ENCODE measurements at regions not wholly inside any gene's neighbourhood (a gene's known extent, or its start where the extent isn't known, plus 50 kb on each side); places are given as distances from the start of the nearest gene placed in this dataset.
A peak's percentile ranks its signal among the peaks of the same experiment; 100 is the strongest.

DNA sequence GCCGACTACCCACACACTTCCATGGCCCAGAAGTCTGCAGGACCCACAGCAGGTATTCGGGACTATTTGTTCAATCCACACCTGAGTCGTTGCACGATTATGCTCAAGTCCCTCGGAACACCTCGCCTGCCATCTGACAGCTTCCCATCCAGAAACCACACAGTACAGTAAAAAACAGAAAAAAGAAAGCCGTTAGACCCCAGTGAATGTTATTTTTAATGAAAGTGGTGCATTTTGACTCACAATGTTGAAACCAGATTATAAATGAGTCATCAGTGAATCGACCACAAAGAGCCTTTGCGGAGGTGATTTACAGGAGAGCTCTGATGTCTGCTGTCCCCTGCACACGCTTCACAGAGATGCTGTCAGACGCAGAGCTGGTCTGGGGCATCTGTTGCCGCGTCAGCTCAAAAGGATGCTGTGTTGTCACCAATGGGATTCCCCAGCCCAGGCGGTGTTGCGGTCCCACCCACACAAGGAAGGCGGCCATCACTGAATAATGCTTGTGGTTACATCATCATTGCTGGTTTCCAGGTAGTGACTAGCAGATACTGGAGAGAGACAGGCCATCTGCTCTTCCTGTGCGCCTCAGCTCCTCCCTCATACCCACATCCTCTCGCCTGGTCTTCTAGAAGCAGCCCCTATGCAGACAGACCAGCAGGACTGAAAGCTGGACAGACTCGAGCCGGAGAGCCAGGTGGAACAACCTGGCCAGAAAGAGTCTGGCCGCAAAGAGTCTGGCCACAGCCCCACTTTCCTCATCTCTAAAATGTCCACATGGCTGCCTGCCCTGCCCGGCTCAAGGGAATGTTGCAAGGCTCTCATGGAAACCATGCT lies 116.8 kb downstream of the TOMM20 start:
- peak; percentile 85 for DNase-seq (ENCODE audit: low read depth, low spot score)

DNA sequence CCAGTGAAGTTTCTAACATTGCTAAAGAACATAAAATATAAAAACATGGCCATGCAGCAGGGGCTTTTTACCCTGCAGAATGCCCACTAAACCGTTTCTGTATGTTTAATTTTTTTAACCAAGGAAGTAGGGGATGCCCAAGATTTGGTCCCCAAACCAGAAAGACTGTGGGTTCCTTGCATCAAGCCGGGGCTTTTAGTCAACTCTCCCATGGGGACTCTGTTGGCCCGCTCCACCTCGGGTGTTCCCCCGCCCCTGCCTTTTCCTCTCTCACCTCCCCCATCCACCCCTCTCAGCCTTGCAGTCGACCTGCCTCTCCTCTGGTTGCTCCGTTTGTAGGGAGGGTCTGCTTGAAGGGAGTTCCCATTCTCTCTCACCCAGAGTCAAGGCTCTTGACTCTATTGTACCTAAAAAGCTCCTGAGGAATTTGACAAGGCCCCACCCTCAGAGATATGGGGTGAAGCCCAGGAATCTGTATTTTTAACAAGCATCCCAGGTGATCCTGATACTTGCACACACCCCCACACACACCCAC lies 117.5 kb downstream of the TOMM20 start:
- peak; percentile 18 for DNase-seq (ENCODE audit: low read depth, low spot score)

DNA sequence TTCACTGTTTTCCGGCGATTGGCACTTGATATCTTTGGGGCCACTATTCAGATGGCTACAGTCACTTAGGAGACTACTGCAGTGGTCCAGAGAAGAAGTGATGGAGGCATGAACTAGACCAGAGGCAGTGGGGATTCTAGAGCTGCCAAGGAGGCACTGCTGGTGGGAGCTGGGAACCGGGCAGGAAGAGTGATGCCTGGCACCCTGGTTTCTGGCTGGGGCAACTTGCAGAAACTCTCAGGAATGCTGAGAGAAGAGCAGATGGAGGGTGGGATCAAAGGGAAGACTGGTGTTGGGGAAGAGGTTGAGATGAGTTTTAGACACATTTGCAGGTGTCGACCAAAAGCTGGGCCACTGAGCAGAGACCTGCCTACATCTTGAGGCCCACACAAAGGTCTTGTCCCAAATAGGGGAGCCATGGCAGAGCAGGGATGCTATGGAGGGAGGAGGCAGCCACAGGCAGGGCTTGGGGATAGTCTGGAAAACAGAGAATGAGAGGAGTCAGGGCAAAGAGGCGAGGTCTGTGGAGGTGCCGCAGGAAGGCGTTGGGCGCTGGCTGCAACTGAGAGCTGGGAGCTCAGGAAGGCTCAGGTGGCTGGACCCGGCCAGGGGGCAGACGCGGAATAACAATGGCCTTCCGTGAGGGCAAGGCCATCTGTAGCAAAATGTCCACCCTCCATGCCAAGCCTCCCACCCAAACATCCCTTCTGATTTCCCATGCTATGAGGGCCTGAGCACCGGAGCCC lies 118.9 kb downstream of the TOMM20 start:
- no peak for DNase-seq (ENCODE audit: low read depth, low spot score)

DNA sequence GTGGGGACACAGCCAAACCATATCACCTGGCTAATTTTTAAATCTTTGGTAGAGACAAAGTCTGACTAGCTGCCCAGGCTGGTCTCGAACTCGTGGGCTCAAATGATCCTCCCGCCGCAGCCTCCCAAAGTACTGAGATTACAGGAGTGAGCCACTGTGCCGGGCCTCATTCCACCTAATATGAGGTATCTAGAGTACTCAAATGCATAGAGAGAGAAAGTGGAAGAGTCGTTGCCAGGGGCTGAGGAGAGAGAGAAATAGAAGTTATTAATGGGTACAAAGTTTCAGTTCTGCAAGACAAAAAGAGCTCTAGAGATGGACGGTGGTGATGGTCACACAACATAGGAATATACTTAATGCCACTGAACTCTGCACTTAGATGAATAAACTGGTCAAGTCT lies 119.6 kb downstream of the TOMM20 start:
- no peak for DNase-seq (ENCODE audit: low read depth, low spot score)

DNA sequence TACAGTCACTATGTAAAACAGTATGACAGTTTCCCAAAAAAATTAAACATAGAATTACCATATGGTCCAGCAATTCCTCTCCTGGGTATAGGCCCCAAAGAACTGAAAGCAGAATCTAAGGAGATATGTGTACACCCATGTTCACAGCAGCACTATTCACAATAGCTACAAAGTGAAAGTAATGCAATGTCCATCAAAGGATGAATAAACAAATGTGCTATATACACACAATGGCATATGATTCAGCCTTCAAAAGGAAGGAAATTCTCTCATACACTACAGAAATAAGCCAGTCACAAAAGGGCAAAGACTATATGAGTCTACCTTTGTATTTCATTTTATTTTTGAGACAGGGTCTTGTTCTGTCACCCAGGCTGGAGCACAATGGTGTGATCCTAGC lies 120.4 kb downstream of the TOMM20 start:
- no peak for DNase-seq (ENCODE audit: low read depth, low spot score)

DNA sequence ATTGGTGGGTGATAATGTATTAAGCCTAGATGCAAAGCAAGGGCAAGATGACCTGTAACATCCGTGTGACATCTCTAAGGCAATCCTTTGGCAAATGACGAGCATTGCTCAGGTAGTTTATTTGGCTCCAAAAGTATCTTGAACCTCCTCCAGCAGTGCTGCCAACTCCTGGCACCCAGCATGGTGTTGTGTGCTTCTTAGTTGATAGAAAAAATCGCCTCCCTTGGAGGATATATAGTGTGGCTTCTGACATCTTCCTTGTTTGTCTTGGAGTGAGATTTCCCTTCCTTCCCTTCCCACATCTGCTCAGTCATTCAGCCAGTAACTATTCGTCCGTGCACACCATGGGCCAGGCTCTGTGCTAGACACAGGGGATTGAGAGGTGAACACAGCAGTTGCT lies 121.8 kb downstream of the TOMM20 start:
- no peak for DNase-seq (ENCODE audit: low read depth, low spot score)

DNA sequence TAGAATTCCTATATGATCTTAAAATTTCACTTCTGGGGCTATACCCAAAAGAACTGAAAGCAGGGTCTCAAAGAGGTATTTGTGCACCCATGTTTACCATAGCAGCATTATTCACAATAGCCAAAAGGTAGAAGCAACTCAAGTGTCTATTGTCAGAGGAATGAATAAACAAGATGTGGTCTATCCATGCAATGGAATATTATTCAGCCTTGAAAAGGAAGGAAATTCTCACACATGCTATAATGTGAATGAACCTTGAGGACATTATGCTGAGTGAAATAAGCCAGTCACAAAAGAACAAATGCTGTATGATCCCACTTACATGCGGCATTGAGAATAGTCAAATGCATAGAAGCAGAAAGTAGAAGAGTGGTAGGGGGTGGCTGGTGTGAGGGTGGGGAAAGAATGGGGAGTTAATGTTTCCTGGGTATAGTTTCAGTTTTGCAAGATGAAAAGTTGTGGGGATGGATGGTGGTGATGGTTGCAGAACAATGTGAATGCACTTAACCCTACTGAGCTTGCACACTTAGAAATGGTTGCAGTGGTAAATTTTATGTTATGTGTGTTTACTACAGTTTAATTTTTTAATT lies 122.4 kb downstream of the TOMM20 start:
- DNase-seq (ENCODE audit: low read depth, low spot score): no peak

DNA sequence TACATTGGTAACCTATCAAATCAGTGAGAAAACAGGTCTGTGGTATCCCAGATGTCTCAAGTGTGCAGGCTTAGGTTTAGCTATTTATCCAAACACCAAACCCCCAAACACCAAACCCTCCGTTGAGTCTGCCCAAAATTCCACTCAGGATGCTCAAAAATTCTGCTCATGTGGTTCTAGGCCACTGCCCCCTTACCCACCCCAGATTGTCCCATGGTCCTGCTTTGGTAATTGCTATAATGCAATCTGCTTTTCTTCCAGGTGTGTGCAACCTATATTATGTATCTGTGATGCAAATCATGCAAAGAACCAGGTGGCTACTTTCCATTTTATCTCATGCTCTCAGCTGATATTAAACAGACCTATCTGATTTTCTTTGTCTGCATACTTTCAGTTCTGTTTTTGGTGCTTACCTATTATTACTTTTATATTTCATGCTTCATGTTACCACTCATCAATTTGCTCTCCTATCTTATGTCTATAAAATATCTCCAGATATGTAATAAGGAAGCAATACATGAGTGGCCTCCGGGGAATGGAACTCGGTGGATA lies 123.7 kb downstream of the TOMM20 start:
- no peak for DNase-seq (ENCODE audit: low read depth, low spot score)

DNA sequence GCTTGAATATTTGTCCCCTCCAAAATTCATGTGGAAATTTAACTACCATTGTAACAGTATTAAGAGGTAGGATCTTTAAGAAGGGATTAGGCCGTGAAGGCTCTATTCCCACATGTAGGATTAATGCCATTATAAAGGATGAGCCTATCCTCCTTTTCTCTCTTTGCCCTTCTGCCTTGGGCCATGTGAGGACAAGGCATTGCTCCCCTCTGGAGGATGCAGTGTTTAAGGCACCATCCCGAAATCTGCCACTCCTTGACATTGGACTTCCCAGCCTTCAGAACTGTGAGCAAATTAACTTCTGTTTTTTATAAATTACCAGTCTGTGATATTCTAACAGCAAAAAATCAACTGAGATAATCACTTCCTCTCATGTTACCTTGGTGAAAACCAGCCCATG lies 124.4 kb downstream of the TOMM20 start:
- no peak for DNase-seq (ENCODE audit: low read depth, low spot score)

DNA sequence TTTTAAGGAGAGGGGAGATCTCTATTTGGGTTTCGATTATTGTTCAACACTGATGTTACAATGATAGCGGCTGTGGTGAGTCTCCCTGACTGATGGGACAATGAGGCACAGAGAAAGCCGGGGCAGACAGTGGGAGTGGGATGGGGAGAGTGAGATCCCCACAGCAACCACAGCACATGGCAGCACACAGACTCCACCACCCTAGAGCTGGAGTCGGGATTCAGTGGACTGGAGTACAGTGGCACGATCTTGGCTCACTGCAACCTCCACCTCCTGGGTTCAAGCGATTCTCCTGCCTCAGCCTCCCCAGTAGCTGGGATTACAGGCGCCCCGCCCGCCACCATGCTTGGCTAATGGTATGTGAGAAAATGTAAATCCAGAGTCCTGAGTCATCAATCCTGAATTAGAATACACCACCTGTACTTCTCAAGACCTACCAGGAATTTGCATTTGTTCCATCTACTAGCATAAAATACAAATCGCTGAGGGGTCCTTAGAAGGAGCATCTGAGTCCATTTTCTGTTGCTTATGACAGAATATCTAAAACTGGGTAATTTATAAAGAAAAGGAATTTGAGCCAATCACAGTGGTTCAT lies 125.8 kb downstream of the TOMM20 start:
- DNase-seq (ENCODE audit: low read depth, low spot score): no peak

DNA sequence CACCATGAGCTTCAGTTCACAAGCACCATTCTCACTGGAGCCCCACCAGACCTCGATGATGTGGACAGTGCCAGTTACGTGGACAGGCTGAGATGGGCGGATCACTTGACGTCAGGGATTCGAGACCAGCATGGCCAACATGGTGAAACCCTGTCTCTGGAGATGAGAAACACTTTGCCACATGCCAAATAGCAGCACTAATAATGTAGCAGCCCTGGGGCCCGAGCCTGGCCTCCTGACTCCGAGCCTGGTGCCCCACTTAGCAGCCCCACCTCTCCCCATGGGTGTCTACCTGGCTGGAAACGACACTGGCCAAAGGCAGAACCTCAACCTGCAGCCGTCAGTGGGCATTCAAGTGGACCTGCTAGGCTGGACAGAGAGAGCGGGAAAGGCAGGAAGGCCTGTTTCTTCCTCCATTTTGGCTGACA lies 129.1 kb downstream of the TOMM20 start:
- DNase-seq (ENCODE audit: low read depth, low spot score): no peak

DNA sequence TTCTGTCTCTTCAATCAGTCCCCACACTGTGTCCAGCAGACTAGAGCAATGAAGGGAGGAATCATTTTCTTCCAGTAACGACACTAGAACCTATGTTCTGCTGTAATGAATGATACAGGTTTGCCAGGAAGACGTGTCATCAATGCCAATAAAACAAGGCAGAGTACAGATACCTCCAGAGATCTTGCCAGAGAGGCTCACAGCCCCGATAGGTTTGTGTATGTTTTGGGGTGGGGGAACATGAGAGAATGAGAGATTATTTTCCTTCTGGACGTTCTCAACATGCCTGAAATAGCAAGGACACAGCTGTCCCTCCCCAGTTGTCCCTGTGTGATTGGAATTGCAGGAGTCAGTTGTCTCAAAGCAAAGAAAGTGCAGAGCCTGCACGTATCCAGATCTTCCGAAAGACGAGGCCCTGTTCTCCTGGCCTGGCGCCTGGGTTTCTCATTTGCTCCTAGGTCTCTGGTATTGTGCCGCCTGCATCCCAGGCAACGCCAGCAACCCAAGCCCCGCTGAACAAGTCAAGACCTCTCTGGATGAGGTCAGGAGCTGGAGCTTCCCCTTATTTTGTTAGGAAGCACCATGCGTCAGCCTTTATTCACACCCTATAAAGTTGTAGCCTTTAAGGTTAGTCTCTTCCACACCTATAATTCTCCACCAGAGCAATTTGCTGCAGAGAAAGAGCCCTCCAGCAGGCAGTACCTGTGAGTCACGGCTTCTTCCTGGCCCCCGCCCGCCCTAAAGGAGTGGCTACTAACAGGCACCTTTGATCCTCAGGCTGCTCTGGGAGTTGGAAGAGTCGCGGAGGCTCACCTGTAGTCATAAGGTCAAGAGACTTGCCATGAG lies 130.5 kb downstream of the TOMM20 start:
- DNase-seq (ENCODE audit: low read depth, low spot score): no peak

DNA sequence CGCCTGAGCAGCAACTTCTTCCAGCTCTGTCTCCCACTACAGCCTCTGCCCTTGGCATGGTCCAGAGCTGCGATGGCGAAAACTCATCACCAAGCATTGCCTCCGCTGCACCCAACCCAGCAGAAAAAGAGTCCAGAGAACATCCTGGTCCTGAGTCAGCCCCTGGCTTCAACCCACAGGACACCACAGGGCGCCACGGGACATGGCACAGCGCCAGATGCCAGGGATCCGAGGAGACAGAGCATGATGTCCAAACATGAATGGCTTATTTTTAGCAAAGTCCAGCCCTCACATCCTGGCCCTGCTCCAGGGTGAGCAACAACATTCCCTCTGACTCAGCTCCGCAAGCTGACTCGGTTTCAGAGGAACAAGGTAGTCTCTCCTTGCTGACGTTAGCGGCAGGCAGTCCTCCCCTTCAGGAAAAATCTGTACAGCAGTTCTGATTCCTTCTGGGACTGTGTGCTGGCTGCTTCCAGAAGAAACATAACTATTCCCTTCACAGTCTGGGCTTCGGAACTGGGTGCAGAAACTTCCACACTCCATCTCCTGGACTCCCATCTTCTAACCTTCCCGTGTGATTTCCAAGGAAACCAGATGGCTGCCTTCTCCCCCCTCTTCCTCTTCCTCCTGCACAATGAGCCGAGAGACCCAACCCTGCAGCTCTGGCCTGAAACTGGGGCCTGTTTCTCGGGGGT lies 131.3 kb downstream of the TOMM20 start:
- DNase-seq (ENCODE audit: low read depth, low spot score): no peak

DNA sequence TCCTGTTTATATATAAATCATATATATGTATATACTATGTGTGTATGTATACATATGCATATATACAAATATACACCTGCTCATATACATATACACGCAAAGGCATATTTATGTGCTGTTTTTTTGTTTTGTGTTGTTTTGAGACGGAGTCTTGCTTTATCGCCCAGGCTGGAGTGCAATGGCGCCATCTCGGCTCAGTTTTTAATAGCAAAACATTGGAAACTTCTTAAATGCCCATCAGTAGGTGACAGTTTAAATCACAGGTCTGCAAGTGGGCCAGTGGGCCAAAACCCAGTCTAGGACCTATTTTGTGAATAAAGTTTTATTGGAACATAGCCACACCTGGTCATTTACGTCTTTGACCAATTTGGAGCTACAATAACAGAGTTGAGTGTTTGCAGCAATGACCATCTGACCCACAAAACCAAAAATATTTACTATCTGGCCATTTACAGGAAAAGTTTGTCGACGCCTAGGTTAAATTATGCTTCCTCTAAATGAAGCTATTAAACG lies 132.3 kb downstream of the TOMM20 start:
- no peak for DNase-seq (ENCODE audit: low read depth, low spot score)

DNA sequence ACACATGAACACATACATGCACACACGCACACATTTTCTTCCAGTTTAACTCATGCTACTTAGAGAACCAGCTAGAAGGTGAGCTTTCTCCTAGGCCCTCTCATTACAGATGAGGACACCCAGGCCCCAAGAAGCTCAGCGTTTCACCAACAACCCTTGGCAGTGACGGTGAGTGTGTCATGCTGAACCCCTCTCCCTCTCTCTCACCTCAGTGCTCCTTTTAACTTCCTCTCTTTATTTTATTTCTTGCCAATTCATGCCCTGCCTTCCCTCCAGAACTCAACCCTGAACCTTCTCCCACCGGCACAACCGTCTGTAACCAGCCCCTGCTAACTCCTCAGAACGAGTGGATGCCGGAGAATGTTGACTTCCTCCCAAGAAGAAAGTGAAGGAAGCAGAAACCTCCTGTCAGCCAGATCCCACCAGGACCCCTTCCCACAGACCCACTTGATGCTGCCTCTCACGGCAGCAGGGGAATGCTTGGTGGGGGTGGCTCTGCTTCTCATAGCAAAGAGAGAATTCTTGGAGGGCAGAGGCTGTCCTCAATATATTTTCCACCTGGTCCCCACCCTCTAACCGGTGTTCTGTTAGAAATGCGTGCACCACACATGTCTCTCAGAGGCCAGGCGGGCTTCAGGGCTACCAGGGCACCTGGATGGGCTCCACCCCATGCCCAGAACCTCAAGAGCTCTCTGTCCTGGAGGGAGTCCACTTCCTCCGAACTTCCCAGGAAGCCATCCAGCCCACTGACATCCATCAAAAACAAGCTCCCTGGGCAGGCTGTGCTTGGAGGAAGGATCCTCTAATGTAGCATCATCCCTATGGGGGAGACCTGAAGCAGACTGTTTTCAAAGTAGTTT lies 134.0 kb downstream of the TOMM20 start:
- DNase-seq (ENCODE audit: low read depth, low spot score): no peak

DNA sequence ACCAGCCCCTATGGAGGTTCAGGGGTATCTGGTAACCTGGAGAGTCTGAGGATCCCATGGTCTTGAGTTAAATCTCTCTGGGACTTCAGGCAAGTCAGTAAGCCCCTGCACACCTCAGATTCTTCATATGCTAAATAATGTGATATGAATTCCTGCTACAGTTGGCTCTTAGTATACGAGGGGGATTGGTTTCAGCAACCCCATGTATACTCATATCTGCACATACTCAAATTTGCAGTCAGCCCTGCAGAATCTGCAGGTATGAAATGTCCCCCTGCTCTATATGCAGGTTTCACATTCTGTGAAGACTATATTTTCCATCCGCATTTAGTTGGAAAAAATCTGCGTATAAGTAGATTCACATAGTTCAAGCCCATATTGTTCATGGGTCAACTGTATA lies 136.6 kb downstream of the TOMM20 start:
- DNase-seq (ENCODE audit: low read depth, low spot score): no peak

DNA sequence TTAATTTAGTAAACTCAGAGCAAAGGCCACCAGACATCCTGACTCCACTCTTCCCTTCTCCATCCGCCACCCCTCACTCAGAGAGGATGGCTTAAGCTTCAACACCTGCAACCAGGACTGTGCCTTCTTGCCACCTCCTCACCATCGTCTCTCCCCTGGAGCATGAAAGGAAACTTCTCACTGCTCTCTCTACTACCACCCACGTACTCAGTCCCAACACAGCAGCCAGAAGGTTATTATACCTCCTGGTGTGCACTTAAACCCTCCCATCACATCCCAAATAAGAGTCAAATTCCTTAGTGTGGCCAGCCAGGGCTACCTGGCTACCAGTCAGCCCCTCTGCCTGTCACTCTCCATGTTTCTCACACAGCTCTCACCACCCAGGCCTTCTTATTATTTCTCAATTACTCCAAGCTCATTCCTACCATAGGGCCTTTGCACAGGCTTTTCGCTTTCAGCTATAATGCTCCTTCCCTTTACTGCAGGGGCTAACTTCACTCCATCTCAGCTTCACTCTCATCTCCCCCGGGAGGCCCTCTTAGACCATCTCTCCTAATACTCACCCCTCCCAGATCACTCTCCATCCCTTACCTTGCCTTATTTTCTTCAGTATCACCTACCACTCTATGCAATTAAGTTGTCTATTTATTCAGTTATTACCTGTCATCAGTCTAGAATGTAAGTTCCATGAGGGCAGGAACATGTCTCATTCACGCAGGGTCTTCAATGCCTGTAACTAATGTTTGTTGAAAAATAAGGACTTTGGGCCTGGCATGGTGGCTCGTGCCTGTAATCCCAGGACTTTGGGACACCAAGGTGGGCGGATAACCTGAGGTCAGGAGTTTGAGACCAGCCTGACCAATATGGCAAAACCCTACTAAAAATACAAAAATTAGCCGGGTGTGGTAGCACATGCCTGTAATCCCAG lies 137.5 kb downstream of the TOMM20 start:
- no peak for DNase-seq (ENCODE audit: low read depth, low spot score)

DNA sequence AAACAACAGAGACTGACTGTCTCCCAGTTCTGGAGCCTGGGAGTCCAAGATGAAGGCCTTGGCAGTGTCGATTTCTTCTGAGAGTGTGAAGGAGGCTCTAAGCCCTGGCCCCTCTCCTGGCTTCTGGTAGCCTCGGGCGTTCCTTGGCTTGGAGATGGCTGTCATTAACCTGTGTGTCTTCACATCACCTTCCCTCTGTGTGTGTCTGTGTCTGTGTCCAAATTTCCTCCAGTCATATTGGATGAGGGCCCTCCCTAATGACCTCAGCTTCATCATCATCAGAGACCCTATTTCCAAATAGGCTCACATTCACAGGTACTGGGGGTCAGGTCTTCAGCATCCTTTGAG lies 138.3 kb downstream of the TOMM20 start:
- no peak for DNase-seq (ENCODE audit: low read depth, low spot score)

Data from activated CD4-positive, CD25-positive, alpha-beta regulatory T cell treated with anti-CD3 and anti-CD28 coated beads, Interleukin-2, amount 50 U/mL, for 16 hours (primary cell).